ENCODE measurements at regions not wholly inside any gene's neighbourhood (a gene's known extent, or its start where the extent isn't known, plus 50 kb on each side); places are given as distances from the start of the nearest gene placed in this dataset.

DNA sequence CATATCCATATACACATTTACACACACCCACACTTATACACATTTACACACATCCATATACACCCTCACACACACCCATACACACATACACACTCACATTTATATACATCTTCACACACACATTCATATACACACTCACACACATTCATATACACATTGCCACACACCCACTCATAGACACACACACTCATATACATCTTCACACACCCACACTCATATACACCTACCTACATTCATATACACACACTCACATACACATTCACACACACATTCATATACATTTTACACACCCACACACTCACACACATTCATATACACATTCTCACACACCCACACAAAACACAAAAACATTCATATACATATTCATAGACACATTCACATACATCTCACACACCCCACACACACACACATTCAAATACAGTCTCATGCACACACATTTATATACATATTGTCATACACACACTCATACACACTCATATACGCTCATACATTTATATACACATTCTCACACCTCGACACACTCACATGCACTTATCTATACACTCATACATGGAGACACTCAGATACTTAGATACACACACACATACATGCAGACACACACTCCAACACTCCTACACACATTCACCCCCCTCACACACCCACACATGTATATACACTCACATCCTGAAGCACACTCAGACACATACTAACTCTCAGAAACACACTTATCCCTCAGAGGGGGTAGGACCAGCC, 82.1 kb downstream of the MRPL14 start:
- Histone ChIP-seq H4K20me1 (replicated peaks; ENCODE audit: control insufficient read depth, insufficient read depth, low read length) (no peaks in the 10 kb centered on the region), H3K79me2 (ENCODE audit: control insufficient read depth, insufficient read depth, low read length) (no peaks in the 10 kb centered on the region), H3K27ac (ENCODE audit: extremely low read depth, low read depth, low read length) (no peak overlapping the region; the same call in 2 of the 3 replicates), H3K4me2 (ENCODE audit: insufficient read depth, low read length) (no peak overlapping the region), H2AFZ (ENCODE audit: low read depth, low read length) (no peak overlapping the region), H3K9me3 (replicated peaks; ENCODE audit: control insufficient read depth, insufficient read depth, low read depth, low read length) (peaks cover 1% of the 10 kb centered on the region; the same call in 1 of the 2 replicates), H3K36me3 (ENCODE audit: control insufficient read depth, insufficient read depth, low read length) (no peaks in the 10 kb centered on the region), H3K9ac (ENCODE audit: insufficient read depth in 1 of 2, low read depth in 2 of 2, low read length in 2 of 2) (no peak overlapping the region), H3K4me3 (no peak overlapping the region), H3K9me1 (ENCODE audit: control insufficient read depth, insufficient read depth, low read length) (no peaks in the 10 kb centered on the region), H3K27me3 (ENCODE audit: control insufficient read depth in 2 of 2, insufficient read depth in 2 of 2, low read length in 2 of 2) (no peaks in the 10 kb centered on the region; a peak in 1 of 5 replicates), H3K4me1 (replicated peaks in 1 of 2; ENCODE audit: control insufficient read depth in 2 of 2, insufficient read depth in 2 of 2, low read length in 2 of 2) (peaks cover 38 to 59% of the 10 kb centered on the region in 2 experiments)
- POLR2A ChIA-PET = no interaction called here
- CTCF ChIA-PET (ENCODE audit: low intra/inter-chr PET ratio) = no interaction called here
- ATAC-seq = no peak
- in situ Hi-C loops (cut with MboI) = no loop called here
- FAIRE-seq = peak; percentile 6
- WGBS (ENCODE audit: insufficient coverage, low coverage, missing lambda C conversion rate) = 89% methylated on average over 2 of the region's 2 CpGs
- no peak for DNase-seq (ENCODE audit: extremely low read depth in 1 of 4, low spot score in 3 of 4)
- intact Hi-C loops (cut with micrococcal nuclease) = no loop called here
- no TSS peak for BruUV-seq (replicated peaks)
- no peak for TF ChIP-seq HNRNPK (IDR thresholded peaks at IDR 0.05; ENCODE audit: low read depth, low read length, poor library complexity, severe bottlenecking)
- peak; percentile 84 for TF ChIP-seq LARP7 (IDR thresholded peaks at IDR 0.05)
- TF ChIP-seq MEIS2 (IDR thresholded peaks at IDR 0.05; ENCODE audit: partially characterized antibody) = no peak
- TF ChIP-seq MYC (IDR thresholded peaks at IDR 0.05; ENCODE audit: low read depth, low read length) = no peak
- TF ChIP-seq MYC (CRISPR knock-in tag; IDR thresholded peaks at IDR 0.05; ENCODE audit: borderline replicate concordance, low read depth) = no peak
- peak; percentile 40 for TF ChIP-seq ASH1L (IDR thresholded peaks at IDR 0.05; ENCODE audit: borderline replicate concordance, low read depth, partially characterized antibody)
- TF ChIP-seq SMC3 (conservative IDR thresholded peaks at IDR 0.05; ENCODE audit: insufficient read depth, low read depth, low read length) = no peak
- TF ChIP-seq GATA2 (CRISPR knock-in tag; IDR thresholded peaks at IDR 0.05) = no peak
- TF ChIP-seq YBX1 (IDR thresholded peaks at IDR 0.05) = peak; percentile 73; the same call in 1 of the 2 replicates
- no peak for TF ChIP-seq HIVEP1 (CRISPR knock-in tag; IDR thresholded peaks at IDR 0.05)
- TF ChIP-seq ZNF830 (CRISPR knock-in tag; IDR thresholded peaks at IDR 0.05) = no peak
- TF ChIP-seq ZNF175 (CRISPR knock-in tag; IDR thresholded peaks at IDR 0.05; ENCODE audit: low read depth) = no peak
- TF ChIP-seq, protein P1, sequence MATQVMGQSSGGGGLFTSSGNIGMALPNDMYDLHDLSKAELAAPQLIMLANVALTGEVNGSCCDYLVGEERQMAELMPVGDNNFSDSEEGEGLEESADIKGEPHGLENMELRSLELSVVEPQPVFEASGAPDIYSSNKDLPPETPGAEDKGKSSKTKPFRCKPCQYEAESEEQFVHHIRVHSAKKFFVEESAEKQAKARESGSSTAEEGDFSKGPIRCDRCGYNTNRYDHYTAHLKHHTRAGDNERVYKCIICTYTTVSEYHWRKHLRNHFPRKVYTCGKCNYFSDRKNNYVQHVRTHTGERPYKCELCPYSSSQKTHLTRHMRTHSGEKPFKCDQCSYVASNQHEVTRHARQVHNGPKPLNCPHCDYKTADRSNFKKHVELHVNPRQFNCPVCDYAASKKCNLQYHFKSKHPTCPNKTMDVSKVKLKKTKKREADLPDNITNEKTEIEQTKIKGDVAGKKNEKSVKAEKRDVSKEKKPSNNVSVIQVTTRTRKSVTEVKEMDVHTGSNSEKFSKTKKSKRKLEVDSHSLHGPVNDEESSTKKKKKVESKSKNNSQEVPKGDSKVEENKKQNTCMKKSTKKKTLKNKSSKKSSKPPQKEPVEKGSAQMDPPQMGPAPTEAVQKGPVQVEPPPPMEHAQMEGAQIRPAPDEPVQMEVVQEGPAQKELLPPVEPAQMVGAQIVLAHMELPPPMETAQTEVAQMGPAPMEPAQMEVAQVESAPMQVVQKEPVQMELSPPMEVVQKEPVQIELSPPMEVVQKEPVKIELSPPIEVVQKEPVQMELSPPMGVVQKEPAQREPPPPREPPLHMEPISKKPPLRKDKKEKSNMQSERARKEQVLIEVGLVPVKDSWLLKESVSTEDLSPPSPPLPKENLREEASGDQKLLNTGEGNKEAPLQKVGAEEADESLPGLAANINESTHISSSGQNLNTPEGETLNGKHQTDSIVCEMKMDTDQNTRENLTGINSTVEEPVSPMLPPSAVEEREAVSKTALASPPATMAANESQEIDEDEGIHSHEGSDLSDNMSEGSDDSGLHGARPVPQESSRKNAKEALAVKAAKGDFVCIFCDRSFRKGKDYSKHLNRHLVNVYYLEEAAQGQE (IDR thresholded peaks at IDR 0.05; ENCODE audit: borderline replicate concordance) = no peak
- TF ChIP-seq, protein P1 (CRISPR knock-in tag; IDR thresholded peaks at IDR 0.05; ENCODE audit: low read depth) = no peak
- peak; percentile 53; the same call in 1 of the 2 replicates for TF ChIP-seq HLTF (IDR thresholded peaks at IDR 0.05)
- TF ChIP-seq CCAR2 (IDR thresholded peaks at IDR 0.05; ENCODE audit: low read depth, low read length) = no peak

Data from K562 (cell line).